VCaP (cell line): ENCODE measurements at regions not wholly inside any gene's neighbourhood (a gene's known extent, or its start where the extent isn't known, plus 50 kb on each side); places are given as distances from the start of the nearest gene placed in this dataset.

Experiments used
- H3K27ac ChIP-seq: fragments of 450-650 bp; 2 replicates; pipeline ENCODE4 v1.5.1; 2017
- CTCF ChIP-seq: fragments of 450-650 bp; conservative IDR thresholded peaks from 2 replicates; pipeline ENCODE4 v1.5.1; 2017; ENCODE audit warnings: mild to moderate bottlenecking, moderate library complexity

- TF ChIP-seq CTCF = no peak
- no peak overlapping the region for H3K27ac ChIP-seq
Measured at GRCh38 chr4:126144543-126145237, 829.9 kb downstream of the FAT4 start.

- no peak overlapping the region for H3K27ac ChIP-seq
- no peak for TF ChIP-seq CTCF
Measured at GRCh38 chr4:126168484-126168883, 853.7 kb downstream of the FAT4 start.

GRCh38 chr4:126172126-126172525 is 857.4 kb downstream of the FAT4 start:
- TF ChIP-seq CTCF = no peak
- no peak overlapping the region for H3K27ac ChIP-seq

- TF ChIP-seq CTCF = no peak
- H3K27ac ChIP-seq = no peak overlapping the region
Measured at GRCh38 chr4:126174627-126175026, 859.9 kb downstream of the FAT4 start.

GRCh38 chr4:126180642-126181041 is 865.9 kb downstream of the FAT4 start:
- no peak for TF ChIP-seq CTCF
- no peak overlapping the region for H3K27ac ChIP-seq

- no peak overlapping the region for H3K27ac ChIP-seq
- no peak for TF ChIP-seq CTCF
Measured at GRCh38 chr4:126182336-126182735, 867.6 kb downstream of the FAT4 start.

- TF ChIP-seq CTCF = no peak
- H3K27ac ChIP-seq = no peak overlapping the region
Measured at GRCh38 chr4:126182786-126183185, 868.0 kb downstream of the FAT4 start.
